GM12878 (cell line): ENCODE measurements at regions not wholly inside any gene's neighbourhood (a gene's known extent, or its start where the extent isn't known, plus 50 kb on each side); places are given as distances from the start of the nearest gene placed in this dataset.
"Not testable (repeated sequence)": the region's sequence is repeated elsewhere in the genome, so short reads cannot be mapped to it uniquely, and the experiment has no call there.

Experiments
- ATAC-seq: fragments of 200-7000 bp; cut with Tn5 transposase; 3 replicates; pipeline ENCODE4 v1.9.1; 2020; ENCODE audit warnings: mild to moderate bottlenecking, moderate library complexity
- BruUV-seq: library from RNA; stranded (reverse); fragments of 400-500 nt; replicated peaks from 2 replicates; lab custom pipeline; 2021; lab: Mats Ljungman, UMichigan
- CTCF ChIA-PET: fragments of 300-600 bp; sonication (Branson Sonifier 250); formaldehyde crosslinking; extraction: SDS; loops from one replicate; lab custom pipeline; 2021; ENCODE audit warnings: inconsistent platforms; lab: Yijun Ruan, JAX
- POLR2A ChIA-PET: fragments of 350-600 bp; formaldehyde crosslinking; extraction: SDS; loops from one replicate; lab custom pipeline; 2021; ENCODE audit warnings: inconsistent platforms; lab: Charles Lee
- RAD21 ChIA-PET: fragments of 300-600 bp; sonication (Branson Sonifier 250); formaldehyde crosslinking; loops from one replicate; lab custom pipeline; 2023; ENCODE audit warnings: antibody characterized with exemption; ENCODE audit not compliant: unreplicated experiment; lab: Charles Lee
- SMC1A ChIA-PET: fragments of 300-600 bp; sonication (Branson Sonifier 250); formaldehyde crosslinking; loops from one replicate; lab custom pipeline; 2023; ENCODE audit not compliant: unreplicated experiment, uncharacterized antibody; lab: Charles Lee
- DNase-seq: peaks from one replicate; pipeline ENCODE4 v3.0.0-alpha.2; 2011; ENCODE audit warnings: low read depth, low spot score
- FAIRE-seq: peaks from 3 replicates; lab custom pipeline; 2011; peaks lifted over from hg19 to GRCh38; lab: Jason Lieb, UNC
- H2AFZ ChIP-seq: 2 replicates; pipeline ENCODE4 v1.6.0; 2011; ENCODE audit warnings: low read depth, low read length, control low read depth; ENCODE audit not compliant: control insufficient read depth
- H3K27ac ChIP-seq: 2 replicates; pipeline ENCODE4 v1.5.1; 2011; ENCODE audit warnings: control low read depth; ENCODE audit not compliant: control insufficient read depth, insufficient read depth
- H3K27me3 ChIP-seq, 2 experiments: replicated peaks in 1 of 2; 2 replicates each; pipeline versions ENCODE4 v1.6.0 to v1.6.1; 2011; ENCODE audit warnings: low read length in 1 of 2; ENCODE audit not compliant: control insufficient read depth in 2 of 2, insufficient read depth in 2 of 2
- H3K36me3 ChIP-seq, 2 experiments: 2 replicates each; pipeline ENCODE4 v1.5.1; 2011; ENCODE audit warnings: low read length in 1 of 2; ENCODE audit not compliant: control insufficient read depth in 2 of 2, insufficient read depth in 2 of 2
- H3K4me1 ChIP-seq: 2 replicates; pipeline ENCODE4 v1.6.1; 2011; ENCODE audit warnings: mild to moderate bottlenecking, low read length, moderate library complexity, mixed read lengths; ENCODE audit not compliant: control insufficient read depth, insufficient read depth
- H3K4me2 ChIP-seq: 2 replicates; pipeline ENCODE4 v1.6.0; 2011; ENCODE audit warnings: control low read depth; ENCODE audit not compliant: control insufficient read depth, insufficient read depth
- H3K4me3 ChIP-seq: fragments of 200-600 bp; sonication (generic); 2 replicates; pipeline ENCODE4 v1.5.1; 2016
- H3K79me2 ChIP-seq: 2 replicates; pipeline ENCODE4 v1.6.0; 2011; ENCODE audit warnings: low read length; ENCODE audit not compliant: control insufficient read depth, insufficient read depth
- H3K9ac ChIP-seq: 2 replicates; pipeline ENCODE4 v1.8.0; 2011; ENCODE audit warnings: low read length, control low read depth, mixed read lengths; ENCODE audit not compliant: control insufficient read depth, insufficient read depth
- H3K9me3 ChIP-seq: replicated peaks from 3 replicates; pipeline ENCODE4 v1.5.1; 2011; ENCODE audit warnings: mild to moderate bottlenecking, low read length; ENCODE audit not compliant: control insufficient read depth, insufficient read depth
- H4K20me1 ChIP-seq: 2 replicates; pipeline ENCODE4 v1.6.0; 2011; ENCODE audit not compliant: control insufficient read depth, insufficient read depth
- BACH1 ChIP-seq: fragments of 450-650 bp; IDR thresholded peaks from 2 replicates; pipeline ENCODE4 v1.6.1; 2017; ENCODE audit warnings: mild to moderate bottlenecking, borderline replicate concordance
- BHLHE40 ChIP-seq, 2 experiments: fragments of 450-650 bp in 1 of 2; IDR thresholded peaks; 2 replicates each; pipeline ENCODE4 v1.6.1; 2011 to 2017; ENCODE audit warnings: low read depth in 2 of 2, borderline replicate concordance in 1 of 2, improper control_type of control experiment in 1 of 2, low read length in 1 of 2, mild to moderate bottlenecking in 1 of 2
- EGR1 ChIP-seq, 2 experiments: IDR thresholded peaks; 1 replicate in 1 of 2; 2 replicates in 1 of 2; pipeline ENCODE4 v1.6.1; 2011 to 2012; ENCODE audit warnings: low read depth in 2 of 2, low read length in 2 of 2, borderline replicate concordance in 1 of 2, mild to moderate bottlenecking in 1 of 2, moderate library complexity in 1 of 2
- IKZF1 ChIP-seq: fragments of 450-650 bp; conservative IDR thresholded peaks from 2 replicates; pipeline ENCODE4 v1.6.1; 2017; ENCODE audit warnings: antibody characterized with exemption, mild to moderate bottlenecking
- IKZF2 ChIP-seq, 2 experiments: fragments of 450-650 bp; IDR thresholded peaks; 2 replicates each; pipeline ENCODE4 v1.6.1; 2017; ENCODE audit warnings: mild to moderate bottlenecking in 2 of 2, moderate library complexity in 2 of 2
- MEF2A ChIP-seq: IDR thresholded peaks from 2 replicates; pipeline ENCODE4 v1.6.1; 2011; ENCODE audit warnings: low read depth, mild to moderate bottlenecking, low read length, moderate library complexity; ENCODE audit not compliant: insufficient read depth
- POLR2A ChIP-seq: IDR thresholded peaks from 2 replicates; pipeline ENCODE4 v1.6.1; 2011; ENCODE audit warnings: low read depth, mild to moderate bottlenecking, low read length
- POLR2AphosphoS5 ChIP-seq: IDR thresholded peaks from 2 replicates; pipeline ENCODE4 v1.6.1; 2011; ENCODE audit warnings: mild to moderate bottlenecking, low read length, inconsistent platforms
- RAD51 ChIP-seq: fragments of 450-650 bp; IDR thresholded peaks from 2 replicates; pipeline ENCODE4 v1.6.1; 2016; ENCODE audit warnings: moderate library complexity, mild to moderate bottlenecking, inconsistent platforms
- RELA ChIP-seq: fragments of 450-650 bp; IDR thresholded peaks from 2 replicates; pipeline ENCODE4 v1.8.0; 2014; ENCODE audit warnings: borderline replicate concordance; ENCODE audit not compliant: partially characterized antibody
- TCF12 ChIP-seq: IDR thresholded peaks from 2 replicates; pipeline ENCODE4 v1.6.1; 2011; ENCODE audit warnings: low read depth, mild to moderate bottlenecking, low read length
- YY1 ChIP-seq: IDR thresholded peaks from 2 replicates; pipeline ENCODE4 v1.6.1; 2011; ENCODE audit warnings: low read depth, mild to moderate bottlenecking, low read length
- WGBS: methylation state at CpG from one replicate; pipeline ENCODE4 v1.1.6; 2016; ENCODE audit warnings: low lambda C conversion rate; ENCODE audit not compliant: insufficient replicate concordance, insufficient coverage; ENCODE audit errors: missing lambda C conversion rate; 5-methylcytosine and 5-hydroxymethylcytosine counted together
- in situ Hi-C: fragments of 300-500 bp; cut with MboI; formaldehyde crosslinking; loops from 9 replicates; pipeline ENCODE4 v1.14.3; 2018; ENCODE audit warnings: mixed read lengths
- intact Hi-C: fragments of 100-400 bp; cut with micrococcal nuclease; formaldehyde crosslinking; loops from one replicate; pipeline ENCODE4 v1.14.2; 2022; ENCODE audit not compliant: unreplicated experiment
- TF ChIP-seq, protein P1 (sequence below): fragments of 450-650 bp; IDR thresholded peaks from 2 replicates; pipeline ENCODE4 v1.6.1; 2017; ENCODE audit warnings: mild to moderate bottlenecking, moderate library complexity
- TF ChIP-seq, protein P2 (sequence below): fragments of 450-650 bp; IDR thresholded peaks from 2 replicates; pipeline ENCODE4 v1.6.1; 2017; ENCODE audit warnings: low read depth, mild to moderate bottlenecking, moderate library complexity
- TF ChIP-seq, protein P3 (sequence below): fragments of 450-650 bp; conservative IDR thresholded peaks from 2 replicates; pipeline ENCODE4 v1.6.1; 2017; ENCODE audit warnings: mild to moderate bottlenecking, moderate library complexity

DNA sequence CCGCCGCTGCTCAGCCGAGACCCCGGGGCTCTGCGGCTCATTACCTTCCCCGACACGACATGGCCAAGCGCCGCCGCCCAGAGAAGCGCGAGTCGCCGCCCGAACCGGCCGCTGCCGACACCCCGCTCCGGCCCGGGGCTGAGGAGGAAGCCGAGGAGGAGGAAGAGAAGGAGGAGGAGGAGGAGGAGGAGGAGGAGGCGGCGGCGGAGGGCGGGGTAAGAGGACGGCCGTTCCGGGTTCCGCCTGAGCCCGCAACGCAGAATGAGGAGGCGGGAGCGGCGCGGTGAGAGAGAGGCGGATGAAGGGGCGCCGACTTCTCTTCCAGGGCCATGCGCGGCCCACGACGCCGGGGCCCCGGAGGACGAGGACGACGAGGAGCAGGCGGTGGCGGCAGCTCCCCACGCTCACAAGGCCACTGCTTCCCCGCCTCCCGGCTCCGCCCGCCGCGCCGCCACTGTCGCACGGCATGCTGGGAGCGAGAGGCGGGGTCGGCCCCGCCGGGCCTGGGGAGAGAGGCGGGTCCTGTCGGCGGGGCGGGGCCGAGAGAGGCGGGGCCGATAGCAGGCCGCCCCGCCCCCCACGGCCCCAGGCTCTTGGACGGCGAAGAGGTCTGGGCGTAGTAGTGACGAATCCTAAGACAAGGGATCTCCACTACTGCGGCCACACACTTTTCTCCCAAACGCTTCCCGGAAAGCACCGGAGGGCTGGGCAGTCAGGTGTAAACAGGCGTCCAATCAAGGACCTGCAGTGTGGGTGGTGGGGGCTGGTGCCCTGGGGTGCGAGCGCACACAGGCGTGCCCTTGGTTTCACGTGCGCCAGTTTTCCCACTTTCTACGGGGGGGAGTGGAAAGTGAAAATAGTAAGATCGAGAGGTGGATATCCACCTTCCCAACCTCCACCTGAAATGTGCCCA, 67.9 kb upstream of the SPN start:
- FAIRE-seq, POLR2A ChIA-PET, CTCF ChIA-PET, H3K27me3 ChIP-seq, RAD21 ChIA-PET, H3K36me3 ChIP-seq, BruUV-seq, SMC1A ChIA-PET, H3K4me1 ChIP-seq, H4K20me1 ChIP-seq, DNase-seq, intact Hi-C loops, H3K9me3 ChIP-seq: not testable (repeated sequence)
- peak overlapping the region; percentile 60 for H2AFZ ChIP-seq
- in situ Hi-C loops: loop anchor here (5.0 to 25.0 kb wide), 2 partner anchors 67 to 483 kb away; partner anchors contain the start of gene SPN
- peaks cover 35% of the 10 kb centered on the region for H3K79me2 ChIP-seq
- ATAC-seq: peak; percentile 84
- WGBS: 3% methylated on average over 37 of the region's 91 CpGs
- peak overlapping the region; percentile 44; the same call in 1 of the 2 replicates for H3K9ac ChIP-seq
- H3K4me2 ChIP-seq: peak overlapping the region; percentile 55; the same call in 1 of the 2 replicates
- peak overlapping the region; percentile 75 for H3K4me3 ChIP-seq
- H3K27ac ChIP-seq: peak overlapping the region; percentile 65
- TF ChIP-seq TCF12 (0 out of 2 replicates have a peak, but pooled peaks have one; percentile 6), YY1 (0 out of 2 replicates have a peak, but pooled peaks have one; percentile 9), BHLHE40 (IDR thresholded peaks at IDR 0.05; ENCODE audit: borderline replicate concordance in 1 of 2, low read depth in 2 of 2, low read length in 1 of 2) (peak; percentile 83 to 93), IKZF2 (IDR thresholded peaks at IDR 0.05) (peak; percentile 60 to 66; a peak in 3 of 4 replicates), POLR2A (peak; percentile 80), BACH1 (0 out of 2 replicates have a peak, but pooled peaks have one; percentile 44), POLR2AphosphoS5 (peak; percentile 69), EGR1 (IDR thresholded peaks at IDR 0.05; ENCODE audit: borderline replicate concordance in 1 of 2, low read depth in 2 of 2, low read length in 2 of 2) (peak in 1 of 2 experiments; percentile 48; a peak in 1 of 3 replicates), RELA (peak; percentile 30), IKZF1 (peak; percentile 61), MEF2A (0 out of 2 replicates have a peak, but pooled peaks have one; percentile 13), RAD51 (peak; percentile 16; the same call in 1 of the 2 replicates)
- TF ChIP-seq, protein P1, sequence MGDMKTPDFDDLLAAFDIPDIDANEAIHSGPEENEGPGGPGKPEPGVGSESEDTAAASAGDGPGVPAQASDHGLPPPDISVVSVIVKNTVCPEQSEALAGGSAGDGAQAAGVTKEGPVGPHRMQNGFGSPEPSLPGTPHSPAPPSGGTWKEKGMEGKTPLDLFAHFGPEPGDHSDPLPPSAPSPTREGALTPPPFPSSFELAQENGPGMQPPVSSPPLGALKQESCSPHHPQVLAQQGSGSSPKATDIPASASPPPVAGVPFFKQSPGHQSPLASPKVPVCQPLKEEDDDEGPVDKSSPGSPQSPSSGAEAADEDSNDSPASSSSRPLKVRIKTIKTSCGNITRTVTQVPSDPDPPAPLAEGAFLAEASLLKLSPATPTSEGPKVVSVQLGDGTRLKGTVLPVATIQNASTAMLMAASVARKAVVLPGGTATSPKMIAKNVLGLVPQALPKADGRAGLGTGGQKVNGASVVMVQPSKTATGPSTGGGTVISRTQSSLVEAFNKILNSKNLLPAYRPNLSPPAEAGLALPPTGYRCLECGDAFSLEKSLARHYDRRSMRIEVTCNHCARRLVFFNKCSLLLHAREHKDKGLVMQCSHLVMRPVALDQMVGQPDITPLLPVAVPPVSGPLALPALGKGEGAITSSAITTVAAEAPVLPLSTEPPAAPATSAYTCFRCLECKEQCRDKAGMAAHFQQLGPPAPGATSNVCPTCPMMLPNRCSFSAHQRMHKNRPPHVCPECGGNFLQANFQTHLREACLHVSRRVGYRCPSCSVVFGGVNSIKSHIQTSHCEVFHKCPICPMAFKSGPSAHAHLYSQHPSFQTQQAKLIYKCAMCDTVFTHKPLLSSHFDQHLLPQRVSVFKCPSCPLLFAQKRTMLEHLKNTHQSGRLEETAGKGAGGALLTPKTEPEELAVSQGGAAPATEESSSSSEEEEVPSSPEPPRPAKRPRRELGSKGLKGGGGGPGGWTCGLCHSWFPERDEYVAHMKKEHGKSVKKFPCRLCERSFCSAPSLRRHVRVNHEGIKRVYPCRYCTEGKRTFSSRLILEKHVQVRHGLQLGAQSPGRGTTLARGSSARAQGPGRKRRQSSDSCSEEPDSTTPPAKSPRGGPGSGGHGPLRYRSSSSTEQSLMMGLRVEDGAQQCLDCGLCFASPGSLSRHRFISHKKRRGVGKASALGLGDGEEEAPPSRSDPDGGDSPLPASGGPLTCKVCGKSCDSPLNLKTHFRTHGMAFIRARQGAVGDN: 0 out of 2 replicates have a peak, but pooled peaks have one; percentile 19
- TF ChIP-seq, protein P2, sequence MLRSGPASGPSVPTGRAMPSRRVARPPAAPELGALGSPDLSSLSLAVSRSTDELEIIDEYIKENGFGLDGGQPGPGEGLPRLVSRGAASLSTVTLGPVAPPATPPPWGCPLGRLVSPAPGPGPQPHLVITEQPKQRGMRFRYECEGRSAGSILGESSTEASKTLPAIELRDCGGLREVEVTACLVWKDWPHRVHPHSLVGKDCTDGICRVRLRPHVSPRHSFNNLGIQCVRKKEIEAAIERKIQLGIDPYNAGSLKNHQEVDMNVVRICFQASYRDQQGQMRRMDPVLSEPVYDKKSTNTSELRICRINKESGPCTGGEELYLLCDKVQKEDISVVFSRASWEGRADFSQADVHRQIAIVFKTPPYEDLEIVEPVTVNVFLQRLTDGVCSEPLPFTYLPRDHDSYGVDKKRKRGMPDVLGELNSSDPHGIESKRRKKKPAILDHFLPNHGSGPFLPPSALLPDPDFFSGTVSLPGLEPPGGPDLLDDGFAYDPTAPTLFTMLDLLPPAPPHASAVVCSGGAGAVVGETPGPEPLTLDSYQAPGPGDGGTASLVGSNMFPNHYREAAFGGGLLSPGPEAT: peak; percentile 38; the same call in 1 of the 2 replicates
- TF ChIP-seq, protein P3, sequence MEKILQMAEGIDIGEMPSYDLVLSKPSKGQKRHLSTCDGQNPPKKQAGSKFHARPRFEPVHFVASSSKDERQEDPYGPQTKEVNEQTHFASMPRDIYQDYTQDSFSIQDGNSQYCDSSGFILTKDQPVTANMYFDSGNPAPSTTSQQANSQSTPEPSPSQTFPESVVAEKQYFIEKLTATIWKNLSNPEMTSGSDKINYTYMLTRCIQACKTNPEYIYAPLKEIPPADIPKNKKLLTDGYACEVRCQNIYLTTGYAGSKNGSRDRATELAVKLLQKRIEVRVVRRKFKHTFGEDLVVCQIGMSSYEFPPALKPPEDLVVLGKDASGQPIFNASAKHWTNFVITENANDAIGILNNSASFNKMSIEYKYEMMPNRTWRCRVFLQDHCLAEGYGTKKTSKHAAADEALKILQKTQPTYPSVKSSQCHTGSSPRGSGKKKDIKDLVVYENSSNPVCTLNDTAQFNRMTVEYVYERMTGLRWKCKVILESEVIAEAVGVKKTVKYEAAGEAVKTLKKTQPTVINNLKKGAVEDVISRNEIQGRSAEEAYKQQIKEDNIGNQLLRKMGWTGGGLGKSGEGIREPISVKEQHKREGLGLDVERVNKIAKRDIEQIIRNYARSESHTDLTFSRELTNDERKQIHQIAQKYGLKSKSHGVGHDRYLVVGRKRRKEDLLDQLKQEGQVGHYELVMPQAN: peak; percentile 32; the same call in 1 of the 2 replicates
